ENCODE measurements at regions not wholly inside any gene's neighbourhood (a gene's known extent, or its start where the extent isn't known, plus 50 kb on each side); places are given as distances from the start of the nearest gene placed in this dataset.

GRCh38 chr3:24828011-24828410 is 333.4 kb upstream of the THRB start:
- Histone ChIP-seq H3K4me3 (replicated peaks in 1 of 3; ENCODE audit: low read depth in 2 of 3, low read length in 3 of 3) (no peak overlapping the region), H3K36me3 (replicated peaks in 1 of 2; ENCODE audit: control insufficient read depth in 1 of 2, insufficient read depth in 2 of 2, low read length in 2 of 2) (no peaks in the 10 kb centered on the region), H3K27me3 (ENCODE audit: control insufficient read depth in 2 of 2, insufficient read depth in 2 of 2, low read length in 2 of 2) (peaks cover 22 to 34% of the 10 kb centered on the region in 2 donors), H3K9ac (ENCODE audit: insufficient read depth, low read length, poor library complexity, severe bottlenecking) (no peak overlapping the region), H4K20me1 (ENCODE audit: insufficient read depth, low read length) (no peaks in the 10 kb centered on the region), H3K9me3 (replicated peaks in 1 of 2; ENCODE audit: control insufficient read depth in 1 of 2, insufficient read depth in 1 of 2, low read length in 2 of 2) (no peaks in the 10 kb centered on the region), H3K27ac (ENCODE audit: low read depth in 1 of 2, low read length in 2 of 2) (no peak overlapping the region), H3K4me1 (ENCODE audit: control insufficient read depth in 1 of 2, insufficient read depth in 2 of 2, low read length in 2 of 2) (no peaks in the 10 kb centered on the region), H2AFZ (ENCODE audit: insufficient read depth, low read depth, low read length, poor library complexity, severe bottlenecking) (no peak overlapping the region), H3K79me2 (ENCODE audit: insufficient read depth, low read length) (no peaks in the 10 kb centered on the region), H3K4me2 (replicated peaks; ENCODE audit: extremely low read depth, low read length, poor library complexity, severe bottlenecking) (no peak overlapping the region)
- H3K36me3 Mint-ChIP-seq = no peaks in the 10 kb centered on the region
- TF ChIP-seq CTCF (IDR thresholded peaks at IDR 0.05) = no peak
- H3K27ac Mint-ChIP-seq = no peak overlapping the region
- H3K27me3 Mint-ChIP-seq (ENCODE audit: low read depth in 3 of 3) = peaks cover 29 to 44% (median 31%) of the 10 kb centered on the region in 3 donors
- no peak for DNase-seq
- peak overlapping the region in 1 of 2 donors; percentile 36 for H3K4me3 Mint-ChIP-seq
- peaks cover 2% of the 10 kb centered on the region for H3K4me1 Mint-ChIP-seq
- WGBS (ENCODE audit: insufficient coverage) = 80% methylated on average over 1 of the region's 4 CpGs
- H3K9me3 Mint-ChIP-seq = peaks cover 0 to 11% (median 5%) of the 10 kb centered on the region in 7 donors
- intact Hi-C loops (cut with micrococcal nuclease) = no loop called here

- Histone ChIP-seq H3K79me2 (ENCODE audit: insufficient read depth, low read length) (no peaks in the 10 kb centered on the region), H3K27me3 (ENCODE audit: control insufficient read depth in 2 of 2, insufficient read depth in 2 of 2, low read length in 2 of 2) (peaks cover 22 to 34% of the 10 kb centered on the region in 2 donors), H3K36me3 (replicated peaks in 1 of 2; ENCODE audit: control insufficient read depth in 1 of 2, insufficient read depth in 2 of 2, low read length in 2 of 2) (no peaks in the 10 kb centered on the region), H3K9me3 (replicated peaks in 1 of 2; ENCODE audit: control insufficient read depth in 1 of 2, insufficient read depth in 1 of 2, low read length in 2 of 2) (no peaks in the 10 kb centered on the region), H4K20me1 (ENCODE audit: insufficient read depth, low read length) (no peaks in the 10 kb centered on the region), H2AFZ (ENCODE audit: insufficient read depth, low read depth, low read length, poor library complexity, severe bottlenecking) (no peak overlapping the region), H3K4me3 (replicated peaks in 1 of 3; ENCODE audit: low read depth in 2 of 3, low read length in 3 of 3) (no peak overlapping the region), H3K27ac (ENCODE audit: low read depth in 1 of 2, low read length in 2 of 2) (no peak overlapping the region), H3K4me1 (ENCODE audit: control insufficient read depth in 1 of 2, insufficient read depth in 2 of 2, low read length in 2 of 2) (no peaks in the 10 kb centered on the region), H3K4me2 (replicated peaks; ENCODE audit: extremely low read depth, low read length, poor library complexity, severe bottlenecking) (peak overlapping the region; percentile 4), H3K9ac (ENCODE audit: insufficient read depth, low read length, poor library complexity, severe bottlenecking) (no peak overlapping the region)
- peaks cover 0 to 11% (median 5%) of the 10 kb centered on the region in 7 donors for H3K9me3 Mint-ChIP-seq
- 63% methylated on average over 4 of the region's 6 CpGs for WGBS (ENCODE audit: insufficient coverage)
- peaks cover 29 to 44% (median 31%) of the 10 kb centered on the region in 3 donors for H3K27me3 Mint-ChIP-seq (ENCODE audit: low read depth in 3 of 3)
- peak overlapping the region in 1 of 2 donors; percentile 80 for H3K4me3 Mint-ChIP-seq
- intact Hi-C loops (cut with micrococcal nuclease) = no loop called here
- DNase-seq = no peak
- H3K36me3 Mint-ChIP-seq = no peaks in the 10 kb centered on the region
- H3K4me1 Mint-ChIP-seq = peaks cover 2% of the 10 kb centered on the region
- TF ChIP-seq CTCF (IDR thresholded peaks at IDR 0.05) = no peak
- no peak overlapping the region for H3K27ac Mint-ChIP-seq
Observed at GRCh38 chr3:24828551-24828950, 333.9 kb upstream of the THRB start.

Measured in CD14-positive monocyte (primary cell).